Thyroid gland (tissue), 4 donors: ENCODE measurements at regions not wholly inside any gene's neighbourhood (a gene's known extent, or its start where the extent isn't known, plus 50 kb on each side); places are given as distances from the start of the nearest gene placed in this dataset.

Experiments
- CTCF ChIP-seq, 6 experiments: fragments of 200-600 bp in 3 of 6; fragments of 450-650 bp in 3 of 6; sonication (generic) in 3 of 6; IDR thresholded peaks; one replicate each; pipeline ENCODE4 v1.5.1; 2016 to 2019; ENCODE audit warnings: antibody characterized with exemption in 6 of 6, mild to moderate bottlenecking in 2 of 6, inconsistent platforms in 1 of 6, moderate library complexity in 1 of 6
- POLR2A ChIP-seq, 2 donors: fragments of 450-650 bp; IDR thresholded peaks; one replicate each; pipeline ENCODE4 v1.6.1; 2017; ENCODE audit warnings: antibody characterized with exemption in 2 of 2, mild to moderate bottlenecking in 2 of 2, moderate library complexity in 1 of 2

DNA sequence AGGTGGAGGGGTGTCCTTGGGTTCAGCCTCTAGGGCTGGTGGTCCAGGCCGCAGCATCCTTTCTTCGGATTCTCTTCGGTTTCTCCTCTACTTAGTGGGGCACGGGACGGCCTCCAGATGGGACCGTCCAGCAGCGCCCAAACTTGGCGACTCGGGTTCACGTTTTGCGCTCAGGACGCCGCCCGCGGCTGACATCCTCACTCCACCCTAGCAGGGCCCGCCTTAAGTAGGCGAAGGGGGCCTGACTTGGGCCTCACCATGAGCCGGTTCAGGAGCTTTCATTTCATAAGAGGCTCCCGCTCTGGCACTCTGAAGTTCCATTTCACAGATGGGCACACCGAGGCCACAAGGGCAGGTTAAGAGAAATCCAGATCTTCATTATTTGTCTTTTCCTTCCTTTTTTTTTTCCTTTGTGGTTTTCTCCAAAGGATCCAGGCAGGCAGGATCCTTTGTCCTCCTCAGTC lies 141.2 kb downstream of the SEC14L1 start:
- no peak for TF ChIP-seq CTCF (IDR thresholded peaks at IDR 0.05)
- TF ChIP-seq POLR2A (IDR thresholded peaks at IDR 0.05): no peak
